Astrocyte of the cerebellum (primary cell): ENCODE measurements at regions not wholly inside any gene's neighbourhood (a gene's known extent, or its start where the extent isn't known, plus 50 kb on each side); places are given as distances from the start of the nearest gene placed in this dataset.

Experiments
- DNase-seq: peaks from one replicate; pipeline ENCODE4 v3.0.0-alpha.2; 2011; ENCODE audit warnings: low read depth
- H3K4me3 ChIP-seq: 2 replicates; pipeline ENCODE4 v1.5.1; 2011; ENCODE audit warnings: mild to moderate bottlenecking, low read depth, low read length, moderate library complexity
- CTCF ChIP-seq: IDR thresholded peaks from 2 replicates; pipeline ENCODE4 v1.5.1; 2012; ENCODE audit warnings: low read length, low read depth, moderate library complexity, mild to moderate bottlenecking; ENCODE audit errors: missing control alignments
- in situ Hi-C: cut with HindIII; loops from 2 replicates; pipeline ENCODE4 v1.10.0; 2017; ENCODE audit warnings: low sequenced_read_pairs

- in situ Hi-C loops = no loop called here
- H3K4me3 ChIP-seq = no peak overlapping the region
- no peak for TF ChIP-seq CTCF
- peak; percentile 37 for DNase-seq
Measured at GRCh38 chr3:76367281-76367680, 581.9 kb upstream of the ZNF717 start.

- in situ Hi-C loops = no loop called here
- no peak overlapping the region for H3K4me3 ChIP-seq
- peak; percentile 32 for TF ChIP-seq CTCF
- no peak for DNase-seq
Measured at GRCh38 chr3:76369170-76369569, 583.8 kb upstream of the ZNF717 start.

GRCh38 chr3:76370749-76371520 is 585.6 kb upstream of the ZNF717 start:
- no peak for DNase-seq
- in situ Hi-C loops = no loop called here
- H3K4me3 ChIP-seq = no peak overlapping the region
- TF ChIP-seq CTCF = no peak

- no peak for DNase-seq
- in situ Hi-C loops = no loop called here
- no peak overlapping the region for H3K4me3 ChIP-seq
- no peak for TF ChIP-seq CTCF
Measured at GRCh38 chr3:76372497-76372896, 587.1 kb upstream of the ZNF717 start.

- TF ChIP-seq CTCF = no peak
- in situ Hi-C loops = no loop called here
- DNase-seq = no peak
- H3K4me3 ChIP-seq = no peak overlapping the region
Measured at GRCh38 chr3:76377074-76377473, 591.7 kb upstream of the ZNF717 start.

GRCh38 chr3:76378789-76379188 is 593.4 kb upstream of the ZNF717 start:
- in situ Hi-C loops = no loop called here
- no peak for DNase-seq

More at GRCh38 chr3:76378789-76379188, 593.4 kb upstream of the ZNF717 start:
- no peak overlapping the region for H3K4me3 ChIP-seq
- no peak for TF ChIP-seq CTCF
